ENCODE measurements at regions not wholly inside any gene's neighbourhood (a gene's known extent, or its start where the extent isn't known, plus 50 kb on each side); places are given as distances from the start of the nearest gene placed in this dataset.
"Not testable (repeated sequence)": the region's sequence is repeated elsewhere in the genome, so short reads cannot be mapped to it uniquely, and the experiment has no call there.

DNA sequence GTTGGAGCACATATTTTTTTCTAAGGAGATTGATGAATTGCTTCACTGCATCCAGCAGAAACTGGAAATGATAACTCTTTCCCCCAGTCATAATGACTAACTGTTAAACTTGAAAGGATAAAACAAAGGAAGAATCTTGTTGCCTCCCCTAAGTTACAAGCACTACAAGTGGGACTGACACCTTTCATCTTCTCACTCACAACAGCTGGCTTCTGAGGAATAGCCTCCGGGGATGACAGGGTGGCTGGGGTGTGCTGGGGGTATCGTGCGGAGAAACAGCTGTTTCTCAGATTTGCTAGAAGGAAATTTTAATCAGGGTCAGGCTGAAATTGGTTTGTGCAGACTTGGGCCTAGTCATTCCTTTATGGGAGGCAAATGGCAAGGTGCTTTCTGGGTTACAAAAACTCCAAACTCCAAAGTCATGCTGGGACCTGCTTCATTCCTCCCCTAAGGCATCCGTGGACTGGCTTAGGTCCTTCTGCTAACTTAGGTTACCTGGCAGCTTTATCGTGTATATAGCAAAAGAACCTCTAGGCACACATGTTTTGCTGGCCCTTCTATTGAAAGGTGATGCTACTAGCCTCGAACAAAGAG is 557.2 kb downstream of the TOX3 start:
- CTCF ChIA-PET = interaction anchor here (0.7 kb wide), 1 partner anchor 18 kb away, joined by 3 read pairs; no protein-coding TSS in a partner anchor
- DNase-seq = no peak

DNA sequence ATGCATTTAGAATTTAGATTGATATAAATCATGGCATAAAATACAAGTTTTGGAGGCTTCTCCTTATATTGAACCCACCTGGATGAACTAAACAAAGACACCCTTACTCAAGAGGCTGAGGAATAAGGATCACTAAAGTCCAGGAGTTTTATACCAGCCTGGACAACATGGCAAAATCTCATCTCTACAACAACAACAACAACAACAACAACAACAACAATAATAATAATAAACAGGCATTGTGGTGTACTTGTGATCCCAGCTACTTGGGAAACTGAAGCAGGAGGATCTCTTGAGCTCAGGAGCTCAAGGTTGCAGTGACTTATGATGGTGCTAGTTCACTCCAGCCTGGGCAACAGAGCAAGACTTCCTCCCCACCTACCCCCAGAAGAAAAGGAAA is 558.0 kb downstream of the TOX3 start:
- Mint-ChIP-seq H3K9me3 (peaks cover 12% of the 10 kb centered on the region), H3K4me1 (ENCODE audit: low read depth) (no peaks in the 10 kb centered on the region), H3K27me3 (ENCODE audit: low read depth) (no peaks in the 10 kb centered on the region), H3K4me3 (no peak overlapping the region), H3K36me3 (ENCODE audit: low read depth) (no peaks in the 10 kb centered on the region), H3K27ac (no peak overlapping the region)
- no peak for DNase-seq
- intact Hi-C loops (cut with micrococcal nuclease) = no loop called here
- CTCF ChIA-PET = no interaction called here

More for the DNA sequence above, 557.2 kb downstream of the TOX3 start:
- Mint-ChIP-seq H3K27ac (no peak overlapping the region), H3K4me3 (no peak overlapping the region), H3K36me3 (ENCODE audit: low read depth) (no peaks in the 10 kb centered on the region), H3K4me1 (ENCODE audit: low read depth) (no peaks in the 10 kb centered on the region), H3K9me3 (peaks cover 12% of the 10 kb centered on the region), H3K27me3 (ENCODE audit: low read depth) (no peaks in the 10 kb centered on the region)
- intact Hi-C loops (cut with micrococcal nuclease) = no loop called here

DNA sequence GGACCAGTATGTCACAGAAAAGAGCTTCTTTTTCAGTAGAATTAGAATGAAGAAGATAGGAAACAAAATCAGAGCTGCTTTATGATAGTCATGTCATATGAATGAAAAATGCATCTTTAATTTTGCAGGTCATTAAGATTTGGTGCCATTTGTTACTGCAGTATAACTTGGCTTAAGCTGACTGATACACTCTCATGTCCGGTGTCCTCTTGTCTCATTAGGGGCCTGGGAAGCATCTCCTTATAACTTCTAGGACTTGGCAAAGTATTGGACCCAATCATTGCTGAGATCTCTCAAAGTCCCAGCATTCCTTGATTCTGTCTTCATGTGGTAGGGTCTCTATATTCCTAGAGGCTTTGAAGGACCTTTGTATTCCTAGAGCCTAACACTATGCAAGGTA is 559.4 kb downstream of the TOX3 start:
- no peak overlapping the region for H3K4me3 Mint-ChIP-seq
- H3K9me3 Mint-ChIP-seq = peaks cover 10% of the 10 kb centered on the region
- no peak for DNase-seq
- H3K4me1 Mint-ChIP-seq (ENCODE audit: low read depth) = no peaks in the 10 kb centered on the region
- no peaks in the 10 kb centered on the region for H3K36me3 Mint-ChIP-seq (ENCODE audit: low read depth)
- intact Hi-C loops (cut with micrococcal nuclease) = no loop called here
- no peaks in the 10 kb centered on the region for H3K27me3 Mint-ChIP-seq (ENCODE audit: low read depth)
- CTCF ChIA-PET = no interaction called here
- no peak overlapping the region for H3K27ac Mint-ChIP-seq

DNA sequence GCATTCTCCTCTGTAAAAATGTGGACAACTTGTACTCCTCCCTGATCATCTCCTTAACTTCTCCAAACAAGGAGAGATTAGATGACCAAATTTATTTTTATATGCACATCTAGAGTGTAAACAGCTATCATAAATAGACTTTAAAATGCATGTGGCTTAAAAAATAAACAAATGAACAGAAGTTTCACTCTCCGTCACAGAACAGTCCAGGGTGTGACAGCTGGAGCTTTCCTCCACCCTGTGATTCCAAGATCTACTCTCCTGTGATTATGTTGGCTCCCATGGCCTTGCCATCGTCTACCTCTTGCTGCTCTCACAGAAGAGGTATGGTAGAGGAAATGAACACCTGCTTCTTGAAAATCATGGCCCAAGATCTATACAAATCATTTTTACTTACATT is 560.2 kb downstream of the TOX3 start:
- no peaks in the 10 kb centered on the region for H3K36me3 Mint-ChIP-seq (ENCODE audit: low read depth)
- no peak overlapping the region for H3K27ac Mint-ChIP-seq
- H3K27me3 Mint-ChIP-seq (ENCODE audit: low read depth) = no peaks in the 10 kb centered on the region
- DNase-seq = no peak
- intact Hi-C loops (cut with micrococcal nuclease) = no loop called here
- CTCF ChIA-PET = no interaction called here
- H3K4me1 Mint-ChIP-seq (ENCODE audit: low read depth) = no peaks in the 10 kb centered on the region
- peaks cover 9% of the 10 kb centered on the region for H3K9me3 Mint-ChIP-seq
- no peak overlapping the region for H3K4me3 Mint-ChIP-seq

DNA sequence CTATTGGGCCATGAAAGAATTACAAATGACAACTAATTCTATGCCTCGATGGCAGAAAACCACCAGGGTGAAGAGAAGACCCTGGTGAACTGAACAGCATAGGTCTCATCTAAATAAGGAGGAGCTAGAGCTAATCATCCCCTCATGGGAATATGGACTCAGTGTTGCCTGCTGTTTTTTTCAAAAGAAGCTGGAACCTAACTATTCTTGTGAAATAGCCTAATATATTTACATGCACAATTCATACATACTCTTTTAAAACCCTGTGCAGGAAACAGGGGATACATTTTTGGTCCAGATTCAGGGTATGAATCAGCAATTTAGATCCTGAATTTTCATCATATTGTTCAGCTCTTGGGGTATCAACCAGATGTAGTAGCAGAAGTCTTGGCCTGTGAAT is 560.6 kb downstream of the TOX3 start:
- H3K4me3 Mint-ChIP-seq = no peak overlapping the region
- H3K27me3 Mint-ChIP-seq (ENCODE audit: low read depth) = no peaks in the 10 kb centered on the region
- intact Hi-C loops (cut with micrococcal nuclease) = no loop called here
- CTCF ChIA-PET = no interaction called here
- H3K36me3 Mint-ChIP-seq (ENCODE audit: low read depth) = no peaks in the 10 kb centered on the region
- peaks cover 9% of the 10 kb centered on the region for H3K9me3 Mint-ChIP-seq
- DNase-seq = no peak
- H3K27ac Mint-ChIP-seq = no peak overlapping the region
- H3K4me1 Mint-ChIP-seq (ENCODE audit: low read depth) = no peaks in the 10 kb centered on the region

DNA sequence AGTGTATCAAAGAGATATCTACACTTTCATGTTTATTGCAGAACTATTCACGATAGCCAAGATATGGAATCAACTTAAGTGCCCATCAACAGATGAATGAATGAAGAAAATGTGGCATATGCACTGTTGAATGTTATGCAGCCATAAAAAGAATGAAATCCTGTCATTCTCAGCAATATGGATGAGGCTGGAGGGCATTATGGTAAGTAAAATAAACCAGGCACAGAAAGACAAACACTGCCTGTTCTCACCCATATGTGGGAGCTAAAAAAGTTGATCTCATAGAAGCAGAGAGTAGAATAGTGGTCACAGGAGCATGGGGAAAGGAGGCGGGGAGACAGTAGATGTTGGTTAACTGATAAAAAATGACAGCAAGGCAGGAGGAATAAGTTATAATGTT is 561.8 kb downstream of the TOX3 start:
- Mint-ChIP-seq H3K27ac (no peak overlapping the region), H3K36me3 (ENCODE audit: low read depth) (no peaks in the 10 kb centered on the region)
- intact Hi-C loops (cut with micrococcal nuclease) = no loop called here

DNA sequence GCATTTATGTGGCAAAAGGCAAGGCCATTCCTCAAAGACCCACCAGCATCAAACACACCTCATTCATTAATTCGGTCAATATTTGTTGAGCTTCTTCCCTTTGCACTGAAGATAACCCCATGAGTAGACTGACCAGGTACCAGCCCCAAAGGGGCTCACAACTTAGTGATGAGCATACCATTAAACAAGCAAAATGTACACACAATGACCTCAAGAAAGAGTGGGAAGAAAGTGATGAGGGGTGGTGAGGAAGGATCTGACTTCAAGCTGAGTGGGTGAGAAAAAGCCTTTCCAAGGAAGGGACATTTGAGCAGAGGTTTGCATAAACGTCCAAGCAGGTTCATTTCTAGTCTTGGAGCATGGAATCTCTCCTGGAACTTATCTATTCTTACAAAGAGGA is 562.5 kb downstream of the TOX3 start:
- Mint-ChIP-seq H3K27ac (no peak overlapping the region), H3K36me3 (ENCODE audit: low read depth) (no peaks in the 10 kb centered on the region), H3K4me3 (no peak overlapping the region), H3K4me1 (ENCODE audit: low read depth) (no peaks in the 10 kb centered on the region), H3K27me3 (ENCODE audit: low read depth) (no peaks in the 10 kb centered on the region), H3K9me3 (peaks cover 5% of the 10 kb centered on the region)
- CTCF ChIA-PET = no interaction called here
- DNase-seq = no peak
- intact Hi-C loops (cut with micrococcal nuclease) = loop anchor here (5.0 kb wide), 1 partner anchor 167 kb away; no protein-coding TSS in a partner anchor

More for the DNA sequence above, 561.8 kb downstream of the TOX3 start:
- Mint-ChIP-seq H3K4me1 (ENCODE audit: low read depth) (no peaks in the 10 kb centered on the region), H3K4me3 (no peak overlapping the region), H3K27me3 (ENCODE audit: low read depth) (no peaks in the 10 kb centered on the region), H3K9me3 (peaks cover 5% of the 10 kb centered on the region)
- CTCF ChIA-PET = no interaction called here
- no peak for DNase-seq

DNA sequence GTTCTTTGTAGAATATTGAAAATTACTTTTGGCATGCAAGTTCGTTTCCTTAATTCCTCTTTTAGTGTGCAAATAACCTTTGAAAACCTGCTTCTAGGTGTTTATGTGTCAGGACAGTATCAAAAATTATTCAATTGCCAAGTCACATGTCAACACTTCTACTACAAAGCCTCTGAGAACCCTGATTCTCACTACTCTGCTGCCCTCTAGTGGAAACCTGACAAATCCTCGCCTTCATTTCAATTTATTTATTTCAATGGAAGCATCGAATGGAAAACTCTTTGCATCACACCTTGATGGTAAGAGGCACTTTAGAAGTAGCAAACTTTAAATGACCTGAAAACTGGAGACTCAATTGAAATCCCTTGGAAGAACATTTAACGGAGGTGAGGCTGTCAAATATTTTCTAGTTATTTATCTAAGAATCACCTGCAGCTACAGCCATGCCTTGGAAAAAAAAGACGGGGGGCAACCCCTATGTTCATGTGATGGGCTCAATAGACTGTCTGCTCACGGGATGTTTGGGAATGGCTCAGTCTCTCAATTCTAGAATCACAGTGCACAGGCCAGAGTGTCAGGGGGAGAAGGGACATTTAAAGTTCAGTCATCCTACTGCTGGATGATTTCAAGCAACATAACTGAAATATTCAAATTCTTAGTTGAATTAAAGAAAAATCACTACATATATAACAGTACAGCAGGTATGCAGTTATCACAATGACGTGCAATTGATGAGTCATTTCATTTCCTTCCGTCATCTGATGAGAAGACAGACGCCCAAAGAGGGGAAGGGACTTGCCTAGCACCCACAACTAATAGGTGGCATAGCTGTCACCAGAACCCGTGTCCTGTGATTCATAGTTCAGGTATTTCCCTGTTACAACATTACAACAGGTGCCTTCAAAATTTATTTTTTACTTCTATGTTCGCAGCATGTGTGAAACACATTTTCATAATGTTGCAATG is 563.9 kb downstream of the TOX3 start:
- no peak overlapping the region for H3K27ac Mint-ChIP-seq
- H3K36me3 Mint-ChIP-seq (ENCODE audit: low read depth) = no peaks in the 10 kb centered on the region
- DNase-seq = peak; percentile 49
- CTCF ChIA-PET = interaction anchor here (0.6 to 1.0 kb wide), 3 partner anchors 56 to 886 kb away, joined by 3 to 4 read pairs (median 3); no protein-coding TSS in a partner anchor
- H3K4me1 Mint-ChIP-seq (ENCODE audit: low read depth) = no peaks in the 10 kb centered on the region
- intact Hi-C loops (cut with micrococcal nuclease) = loop anchor here (5.0 kb wide), 1 partner anchor 166 kb away; no protein-coding TSS in a partner anchor
- H3K9me3 Mint-ChIP-seq = peaks cover 5% of the 10 kb centered on the region
- H3K27me3 Mint-ChIP-seq (ENCODE audit: low read depth) = no peaks in the 10 kb centered on the region
- no peak overlapping the region for H3K4me3 Mint-ChIP-seq

DNA sequence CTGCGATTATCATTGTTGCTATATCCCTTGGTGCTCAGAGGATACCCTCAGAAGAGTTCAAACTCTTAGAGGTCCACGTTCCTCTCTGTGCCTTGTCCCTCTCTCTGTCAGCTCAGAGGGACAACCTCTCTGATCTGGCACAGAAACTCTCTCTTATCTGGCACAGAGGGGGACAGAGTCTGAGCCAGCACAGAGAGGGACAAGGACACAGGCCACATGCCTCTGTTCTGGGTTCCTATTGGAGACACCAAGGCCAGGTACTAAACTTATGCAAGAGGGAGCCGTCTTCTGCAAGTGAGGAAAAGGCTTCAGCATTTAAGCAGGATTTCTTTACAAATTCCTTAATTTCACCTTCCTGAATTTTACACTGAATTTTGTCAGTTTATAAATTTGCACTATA is 565.2 kb downstream of the TOX3 start:
- H3K9me3 Mint-ChIP-seq = no peaks in the 10 kb centered on the region
- H3K36me3 Mint-ChIP-seq (ENCODE audit: low read depth) = no peaks in the 10 kb centered on the region
- DNase-seq = no peak
- H3K27ac Mint-ChIP-seq = no peak overlapping the region
- CTCF ChIA-PET = interaction anchor here (0.7 to 1.1 kb wide), 3 partner anchors 9 to 632 kb away, joined by 3 to 5 read pairs (median 4); no protein-coding TSS in a partner anchor
- no peak overlapping the region for H3K4me3 Mint-ChIP-seq
- intact Hi-C loops (cut with micrococcal nuclease) = loop anchor here (5.0 kb wide), 1 partner anchor 164 kb away; no protein-coding TSS in a partner anchor
- H3K4me1 Mint-ChIP-seq (ENCODE audit: low read depth) = no peaks in the 10 kb centered on the region
- H3K27me3 Mint-ChIP-seq (ENCODE audit: low read depth) = no peaks in the 10 kb centered on the region

DNA sequence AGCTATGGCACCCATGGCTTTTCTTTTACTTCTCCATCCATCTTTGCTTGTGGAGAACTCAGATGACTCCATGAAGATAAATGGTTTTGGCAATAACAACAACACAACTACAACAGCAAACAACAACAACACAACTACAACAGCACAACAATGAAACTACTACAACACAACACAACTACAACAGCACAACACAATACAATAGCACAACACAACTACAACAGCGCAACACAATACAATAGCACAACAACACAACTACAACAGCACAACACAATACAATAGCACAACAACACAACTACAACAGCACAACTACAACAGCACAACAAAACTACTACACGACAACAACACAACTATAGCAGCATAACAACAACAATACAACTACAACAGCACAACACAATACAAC is 569.4 kb downstream of the TOX3 start:
- H3K9me3 Mint-ChIP-seq; CTCF ChIA-PET; H3K4me3 Mint-ChIP-seq; H3K27ac Mint-ChIP-seq; intact Hi-C loops (cut with micrococcal nuclease); H3K36me3 Mint-ChIP-seq (ENCODE audit: low read depth); H3K27me3 Mint-ChIP-seq (ENCODE audit: low read depth); DNase-seq; H3K4me1 Mint-ChIP-seq (ENCODE audit: low read depth): not testable (repeated sequence)

DNA sequence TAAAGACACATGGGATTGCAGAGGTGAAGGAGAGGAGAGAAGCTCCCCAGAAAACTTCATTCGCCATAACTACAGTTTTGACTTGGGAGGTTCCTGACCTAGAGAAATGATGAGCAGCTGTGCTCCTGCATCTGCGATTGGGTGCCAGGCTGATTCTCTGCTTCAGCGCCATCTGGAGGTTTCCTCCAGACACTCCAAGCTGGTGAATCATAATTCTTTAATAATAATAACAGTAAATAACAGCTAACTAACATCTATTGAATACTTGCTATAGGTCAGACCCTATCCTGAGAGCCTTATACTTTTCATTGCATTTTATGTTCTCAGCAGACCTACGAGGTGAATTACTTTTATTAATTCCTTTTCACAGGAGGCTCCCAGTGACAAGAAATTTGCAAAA is 575.8 kb downstream of the TOX3 start:
- Mint-ChIP-seq H3K4me1 (ENCODE audit: low read depth) (no peaks in the 10 kb centered on the region), H3K36me3 (ENCODE audit: low read depth) (no peaks in the 10 kb centered on the region), H3K27me3 (ENCODE audit: low read depth) (no peaks in the 10 kb centered on the region), H3K27ac (no peak overlapping the region), H3K4me3 (no peak overlapping the region), H3K9me3 (no peaks in the 10 kb centered on the region)
- CTCF ChIA-PET = interaction anchor here (0.5 to 1.3 kb wide), 2 partner anchors 10 to 19 kb away, joined by 3 read pairs; no protein-coding TSS in a partner anchor
- DNase-seq = no peak
- intact Hi-C loops (cut with micrococcal nuclease) = no loop called here

DNA sequence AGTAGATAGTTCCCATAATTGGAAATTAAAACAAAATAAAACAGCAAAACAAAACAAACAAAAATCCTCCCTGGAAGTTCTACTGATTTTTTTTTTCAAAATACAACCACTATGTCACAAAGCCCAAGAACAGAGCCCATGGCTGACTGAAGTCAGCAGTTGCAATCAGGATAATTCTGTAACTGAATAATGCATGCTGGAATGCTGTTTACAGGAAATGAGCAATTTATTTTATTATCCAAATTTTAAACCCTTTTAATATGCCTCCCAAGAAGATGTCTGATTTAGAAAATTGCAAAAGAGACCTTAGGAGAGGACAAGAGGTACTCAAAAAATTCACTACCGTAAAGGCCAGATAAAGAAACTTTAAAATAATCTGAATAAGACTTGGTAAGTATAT is 578.2 kb downstream of the TOX3 start:
- H3K36me3 Mint-ChIP-seq (ENCODE audit: low read depth) = no peaks in the 10 kb centered on the region
- intact Hi-C loops (cut with micrococcal nuclease) = no loop called here
- H3K4me1 Mint-ChIP-seq (ENCODE audit: low read depth) = no peaks in the 10 kb centered on the region
- H3K4me3 Mint-ChIP-seq = no peak overlapping the region
- CTCF ChIA-PET = no interaction called here
- H3K27me3 Mint-ChIP-seq (ENCODE audit: low read depth) = no peaks in the 10 kb centered on the region
- H3K9me3 Mint-ChIP-seq = no peaks in the 10 kb centered on the region
- DNase-seq = no peak
- no peak overlapping the region for H3K27ac Mint-ChIP-seq

DNA sequence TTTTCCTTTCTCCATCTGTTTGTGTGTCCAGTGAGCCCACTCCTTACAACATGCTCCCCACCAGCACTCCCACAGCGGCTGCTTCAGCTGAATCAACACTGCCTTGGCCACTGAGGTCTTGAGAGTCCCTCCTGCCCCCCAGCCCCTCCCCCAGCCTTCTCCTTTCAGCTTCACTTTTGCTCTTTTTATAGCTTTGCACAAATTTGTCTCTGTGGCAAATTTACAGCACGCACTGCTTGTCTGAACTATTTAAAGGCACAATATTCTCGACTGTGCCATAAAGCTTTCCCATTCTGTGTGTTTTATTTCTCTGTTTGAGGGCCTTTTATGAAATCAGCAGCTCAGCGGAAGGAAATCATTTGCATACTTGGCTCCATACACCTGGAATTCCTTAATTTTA is 579.3 kb downstream of the TOX3 start:
- H3K9me3 Mint-ChIP-seq = no peaks in the 10 kb centered on the region
- DNase-seq = no peak
- no peak overlapping the region for H3K4me3 Mint-ChIP-seq
- H3K27ac Mint-ChIP-seq = no peak overlapping the region
- H3K4me1 Mint-ChIP-seq (ENCODE audit: low read depth) = no peaks in the 10 kb centered on the region
- H3K36me3 Mint-ChIP-seq (ENCODE audit: low read depth) = no peaks in the 10 kb centered on the region
- CTCF ChIA-PET = no interaction called here
- no peaks in the 10 kb centered on the region for H3K27me3 Mint-ChIP-seq (ENCODE audit: low read depth)
- intact Hi-C loops (cut with micrococcal nuclease) = no loop called here
